IPS-18a (cell line): ENCODE measurements at regions not wholly inside any gene's neighbourhood (a gene's known extent, or its start where the extent isn't known, plus 50 kb on each side); places are given as distances from the start of the nearest gene placed in this dataset.

Experiments
- H3K27ac ChIP-seq: one replicate; pipeline ENCODE4 v1.5.1; 2013; ENCODE audit warnings: low read length
- H3K27me3 ChIP-seq: one replicate; pipeline ENCODE4 v1.6.1; 2013; ENCODE audit warnings: mild to moderate bottlenecking, low read length; ENCODE audit not compliant: control insufficient read depth, insufficient read depth
- H3K36me3 ChIP-seq: one replicate; pipeline ENCODE4 v1.6.1; 2013; ENCODE audit warnings: low read depth, low read length; ENCODE audit not compliant: control insufficient read depth
- H3K4me1 ChIP-seq: one replicate; pipeline ENCODE4 v1.6.1; 2013; ENCODE audit warnings: low read depth, low read length; ENCODE audit not compliant: control insufficient read depth
- H3K4me3 ChIP-seq: one replicate; pipeline ENCODE4 v1.5.1; 2013; ENCODE audit warnings: low read length
- H3K9ac ChIP-seq: one replicate; pipeline ENCODE4 v1.6.1; 2013; ENCODE audit warnings: mild to moderate bottlenecking, low read length, moderate library complexity
- H3K9me3 ChIP-seq: one replicate; pipeline ENCODE4 v1.6.1; 2013; ENCODE audit warnings: low read depth, low read length; ENCODE audit not compliant: control insufficient read depth

DNA sequence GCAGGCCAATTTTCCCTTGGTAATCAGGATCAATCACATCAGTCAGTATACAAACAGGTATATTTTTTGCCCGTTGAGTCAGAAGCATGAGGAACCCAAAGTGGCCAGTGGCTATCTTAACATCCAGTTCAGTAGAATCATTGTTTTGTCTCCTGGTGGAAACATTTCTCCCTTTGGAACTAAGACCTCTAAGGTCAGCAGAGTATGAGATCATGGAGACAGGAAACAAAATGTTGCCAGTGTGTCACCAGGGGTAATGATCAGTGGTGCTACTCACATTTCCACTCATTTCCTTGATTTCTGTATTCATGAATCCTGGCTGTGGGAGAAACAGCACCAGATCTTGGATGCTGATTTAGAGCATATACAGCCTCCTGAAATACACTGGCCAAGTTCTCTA is 553.0 kb downstream of the CSNK1G3 start:
- Histone ChIP-seq H3K27me3 (no peaks in the 10 kb centered on the region), H3K4me3 (no peak overlapping the region), H3K36me3 (no peaks in the 10 kb centered on the region), H3K27ac (no peak overlapping the region), H3K4me1 (no peaks in the 10 kb centered on the region), H3K9me3 (no peaks in the 10 kb centered on the region), H3K9ac (no peak overlapping the region)

- Histone ChIP-seq H3K9ac (no peak overlapping the region), H3K9me3 (no peaks in the 10 kb centered on the region), H3K27ac (no peak overlapping the region), H3K36me3 (no peaks in the 10 kb centered on the region), H3K4me3 (no peak overlapping the region), H3K27me3 (no peaks in the 10 kb centered on the region), H3K4me1 (no peaks in the 10 kb centered on the region)
These were observed 549.7 kb downstream of the CSNK1G3 start for GRCh38 chr5:124061663-124062062.

DNA sequence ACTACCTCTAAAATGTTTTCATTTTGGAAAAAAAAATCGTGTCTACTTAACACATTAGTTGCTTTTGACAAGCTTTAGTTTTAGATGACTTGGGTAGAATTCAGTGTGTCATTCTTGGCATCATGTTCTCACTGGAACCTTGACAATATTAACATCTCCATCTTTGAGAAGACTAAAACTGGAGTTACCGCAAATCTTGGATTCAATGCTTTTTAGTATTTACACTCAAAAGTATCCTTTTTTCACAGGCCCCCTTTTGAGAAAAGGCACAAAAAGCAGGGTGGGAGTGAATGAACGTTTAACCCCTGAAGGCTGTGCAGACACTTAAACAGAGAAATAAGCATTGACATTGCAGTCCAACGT is 549.1 kb downstream of the CSNK1G3 start:
- Histone ChIP-seq H3K27me3 (no peaks in the 10 kb centered on the region), H3K9ac (no peak overlapping the region), H3K9me3 (no peaks in the 10 kb centered on the region), H3K27ac (no peak overlapping the region), H3K4me3 (no peak overlapping the region), H3K36me3 (no peaks in the 10 kb centered on the region), H3K4me1 (no peaks in the 10 kb centered on the region)

DNA sequence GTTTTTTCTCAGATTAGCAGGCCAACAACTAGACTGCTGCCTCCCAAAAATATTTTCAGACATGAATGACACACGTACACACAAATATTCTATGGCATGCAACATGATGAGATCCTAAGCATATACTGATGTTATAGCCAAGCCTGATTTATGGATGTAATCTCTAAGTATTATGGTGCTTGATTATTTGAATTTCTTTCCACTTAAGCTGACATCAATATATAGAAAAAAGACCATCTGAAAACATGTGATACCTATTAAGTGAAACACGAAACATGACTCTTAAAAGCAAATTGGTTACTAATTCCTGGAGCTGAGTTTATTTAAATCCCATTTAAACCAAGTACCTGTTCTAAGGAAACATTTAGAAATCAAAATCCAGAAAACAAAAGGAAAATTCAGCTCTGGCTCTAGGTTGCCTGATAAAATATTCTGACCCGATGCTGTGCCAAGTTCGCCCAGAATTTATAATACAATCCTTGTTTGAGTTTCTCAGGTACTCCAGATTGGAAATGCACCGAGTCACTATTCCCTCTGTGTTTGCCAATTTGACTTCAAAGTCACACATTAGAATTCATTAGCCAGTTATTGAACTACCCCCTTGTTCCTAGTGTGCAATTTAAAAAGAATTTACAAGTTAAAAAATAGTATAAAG is 548.6 kb downstream of the CSNK1G3 start:
- no peaks in the 10 kb centered on the region for H3K36me3 ChIP-seq
- no peak overlapping the region for H3K4me3 ChIP-seq
- no peak overlapping the region for H3K9ac ChIP-seq
- H3K27me3 ChIP-seq: no peaks in the 10 kb centered on the region
- no peak overlapping the region for H3K27ac ChIP-seq
- no peaks in the 10 kb centered on the region for H3K4me1 ChIP-seq
- no peaks in the 10 kb centered on the region for H3K9me3 ChIP-seq

DNA sequence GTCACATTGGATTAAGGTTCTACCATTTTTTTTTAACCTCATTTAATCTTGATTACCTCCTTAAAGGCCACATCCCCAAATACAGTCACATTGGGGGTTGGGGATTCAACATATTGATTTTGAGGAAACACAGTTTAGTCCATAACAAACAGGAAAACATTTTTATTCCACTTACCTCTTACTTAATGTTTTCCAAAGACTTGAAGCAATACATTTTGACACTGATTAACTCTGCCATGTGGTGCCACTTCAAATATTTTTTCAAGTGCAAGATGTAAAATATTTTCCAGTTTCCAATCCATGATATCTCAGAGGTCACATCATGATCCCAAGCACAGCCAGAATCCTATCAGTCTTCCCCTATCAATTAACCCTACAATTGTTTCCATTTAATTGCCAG is 548.0 kb downstream of the CSNK1G3 start:
- no peak overlapping the region for H3K4me3 ChIP-seq
- H3K36me3 ChIP-seq: no peaks in the 10 kb centered on the region
- H3K4me1 ChIP-seq: no peaks in the 10 kb centered on the region
- no peak overlapping the region for H3K27ac ChIP-seq
- H3K9ac ChIP-seq: no peak overlapping the region
- no peaks in the 10 kb centered on the region for H3K27me3 ChIP-seq
- no peaks in the 10 kb centered on the region for H3K9me3 ChIP-seq

DNA sequence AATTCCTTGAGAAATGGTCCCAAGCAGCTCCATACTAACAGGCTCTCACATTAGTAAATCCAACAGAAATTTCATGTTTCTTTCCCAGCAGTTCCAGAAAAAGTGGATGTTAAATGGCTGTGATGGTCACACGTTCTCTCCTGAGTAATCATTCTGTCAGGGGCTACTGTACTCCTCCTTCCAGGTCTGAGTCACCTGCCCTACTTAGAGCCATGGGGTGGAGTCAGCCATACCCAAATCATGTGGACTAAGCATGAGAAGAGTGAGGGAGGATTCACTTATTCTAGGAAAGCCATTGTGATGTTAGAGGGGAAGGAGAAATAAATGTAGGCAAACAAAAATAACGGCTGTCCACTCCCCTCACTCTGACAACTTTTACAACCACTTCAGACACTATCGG is 547.2 kb downstream of the CSNK1G3 start:
- H3K9me3 ChIP-seq: no peaks in the 10 kb centered on the region
- H3K4me3 ChIP-seq: no peak overlapping the region
- H3K9ac ChIP-seq: no peak overlapping the region
- no peak overlapping the region for H3K27ac ChIP-seq
- H3K27me3 ChIP-seq: no peaks in the 10 kb centered on the region
- H3K36me3 ChIP-seq: no peaks in the 10 kb centered on the region
- H3K4me1 ChIP-seq: no peaks in the 10 kb centered on the region

DNA sequence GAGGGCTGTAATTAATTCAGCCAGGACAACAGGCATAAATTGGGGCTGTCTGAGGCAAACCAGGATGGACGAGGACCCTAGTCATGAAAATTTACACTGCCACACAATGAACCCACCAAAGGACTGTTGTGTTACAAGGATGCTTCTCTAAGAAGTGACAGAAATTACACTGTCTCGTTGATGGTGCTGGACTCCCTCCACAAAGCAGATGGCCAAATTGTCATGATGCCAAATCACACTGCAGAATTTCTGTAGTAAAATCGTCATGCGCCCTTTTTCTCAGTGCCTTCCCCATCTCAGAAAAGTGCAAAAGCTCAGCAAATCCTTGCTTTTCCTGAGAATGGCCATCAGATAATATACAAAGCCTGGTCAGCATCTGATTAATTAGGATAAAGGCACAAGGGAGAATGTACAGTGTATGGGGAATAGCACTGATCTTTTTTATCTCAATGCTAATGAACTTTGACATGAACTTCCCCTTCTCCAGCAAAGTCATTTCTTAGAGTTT is 545.8 kb downstream of the CSNK1G3 start:
- Histone ChIP-seq H3K36me3 (no peaks in the 10 kb centered on the region), H3K27ac (no peak overlapping the region), H3K4me1 (no peaks in the 10 kb centered on the region), H3K9me3 (no peaks in the 10 kb centered on the region), H3K9ac (no peak overlapping the region), H3K27me3 (no peaks in the 10 kb centered on the region), H3K4me3 (no peak overlapping the region)

DNA sequence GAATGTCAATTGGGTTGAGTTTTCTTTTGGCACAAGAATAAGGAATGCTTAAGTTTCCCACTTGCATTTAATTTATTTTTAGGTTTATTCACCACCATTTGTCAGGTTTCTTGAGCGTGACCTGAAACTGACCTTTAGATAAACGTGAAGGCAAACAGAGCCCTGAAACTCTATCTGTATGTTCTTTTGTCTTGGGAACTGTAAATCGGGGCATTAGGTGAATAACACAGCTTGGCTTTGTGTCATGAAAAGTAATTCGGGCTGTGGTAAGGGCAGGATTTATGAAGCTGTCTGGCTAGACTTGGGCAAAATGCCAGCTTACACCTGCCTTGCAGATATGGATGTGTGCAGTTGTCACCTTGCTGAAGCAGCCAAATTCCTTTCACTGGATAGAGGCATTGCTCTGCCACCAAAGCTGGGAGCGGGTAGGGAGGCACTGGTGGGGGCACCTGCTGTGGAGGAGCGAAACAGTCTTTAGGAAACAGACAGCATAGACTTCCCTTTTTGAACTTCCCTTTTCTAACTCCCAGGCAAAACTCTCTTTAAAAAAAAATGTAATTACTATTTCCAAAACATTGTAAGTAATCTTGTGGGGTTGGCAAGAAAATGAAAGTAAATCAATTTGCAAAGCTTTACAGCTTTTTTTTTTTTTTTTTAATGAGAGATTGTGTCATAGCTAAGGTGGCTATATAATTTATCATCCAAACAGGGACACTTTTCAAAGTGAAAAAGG is 545.2 kb downstream of the CSNK1G3 start:
- Histone ChIP-seq H3K4me1 (no peaks in the 10 kb centered on the region), H3K36me3 (no peaks in the 10 kb centered on the region), H3K27me3 (no peaks in the 10 kb centered on the region), H3K9ac (no peak overlapping the region), H3K9me3 (no peaks in the 10 kb centered on the region), H3K4me3 (no peak overlapping the region), H3K27ac (no peak overlapping the region)

DNA sequence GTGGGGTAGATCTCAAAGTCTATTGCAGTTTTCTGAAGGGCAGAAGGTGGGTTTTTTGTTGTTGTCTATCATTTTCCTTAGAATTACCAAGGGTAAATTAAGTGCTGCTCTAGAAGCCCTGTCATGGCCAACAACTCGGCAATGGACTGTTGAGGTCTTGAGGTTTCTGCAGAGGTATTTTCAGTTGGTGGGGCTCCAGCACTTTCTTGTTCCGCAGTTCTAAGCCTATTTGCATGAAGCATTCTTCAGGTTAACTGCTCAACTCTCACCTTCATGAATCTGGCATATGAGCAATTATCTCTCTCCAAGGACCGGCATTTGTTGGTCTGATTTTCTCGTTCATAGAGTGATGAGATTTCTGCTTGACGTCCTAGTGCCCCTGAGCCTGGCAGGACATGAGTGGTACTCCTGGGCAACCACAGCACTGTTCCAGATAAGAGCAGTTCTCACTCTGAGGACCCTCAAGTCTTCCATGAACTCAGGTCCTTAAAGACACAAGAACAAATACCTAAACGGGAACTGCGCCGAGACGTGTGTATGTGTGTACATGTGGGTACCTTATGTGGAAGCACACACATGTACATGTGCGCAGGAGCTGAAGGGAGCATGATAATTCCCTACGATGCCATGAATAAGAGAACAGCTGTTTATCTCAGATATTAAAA is 544.5 kb downstream of the CSNK1G3 start:
- Histone ChIP-seq H3K4me3 (no peak overlapping the region), H3K27ac (no peak overlapping the region), H3K27me3 (no peaks in the 10 kb centered on the region), H3K9me3 (no peaks in the 10 kb centered on the region), H3K36me3 (no peaks in the 10 kb centered on the region), H3K4me1 (no peaks in the 10 kb centered on the region), H3K9ac (no peak overlapping the region)

DNA sequence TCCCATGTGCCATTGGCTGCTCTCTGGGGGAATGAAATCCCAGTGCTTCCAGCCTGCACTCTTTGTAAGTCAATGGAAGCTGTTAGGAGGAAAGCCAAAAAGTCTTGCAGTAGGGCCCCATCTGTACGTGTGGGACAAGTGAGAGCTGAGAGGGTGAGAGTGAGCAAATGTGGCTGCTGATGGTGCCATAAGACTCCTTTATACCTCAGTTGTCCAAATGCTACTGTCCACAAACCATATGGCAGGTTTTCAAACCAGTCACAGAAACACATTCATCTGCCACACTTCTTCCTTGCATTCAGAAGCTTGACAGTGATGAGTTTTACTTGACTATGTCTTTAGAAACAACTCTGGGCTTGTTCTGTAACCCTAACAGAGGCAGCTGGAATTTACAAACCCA is 543.8 kb downstream of the CSNK1G3 start:
- H3K4me1 ChIP-seq: no peaks in the 10 kb centered on the region
- H3K27ac ChIP-seq: no peak overlapping the region
- no peak overlapping the region for H3K9ac ChIP-seq
- H3K27me3 ChIP-seq: no peaks in the 10 kb centered on the region
- no peaks in the 10 kb centered on the region for H3K36me3 ChIP-seq
- H3K9me3 ChIP-seq: no peaks in the 10 kb centered on the region
- H3K4me3 ChIP-seq: no peak overlapping the region

GRCh38 chr5:124054564-124054963 is 542.6 kb downstream of the CSNK1G3 start:
- Histone ChIP-seq H3K4me1 (no peaks in the 10 kb centered on the region), H3K4me3 (no peak overlapping the region)

More at GRCh38 chr5:124054564-124054963, 542.6 kb downstream of the CSNK1G3 start:
- Histone ChIP-seq H3K27me3 (no peaks in the 10 kb centered on the region), H3K27ac (no peak overlapping the region), H3K9ac (no peak overlapping the region), H3K9me3 (no peaks in the 10 kb centered on the region), H3K36me3 (no peaks in the 10 kb centered on the region)
